Smooth muscle cell (in vitro differentiated cells): ENCODE measurements at regions not wholly inside any gene's neighbourhood (a gene's known extent, or its start where the extent isn't known, plus 50 kb on each side); places are given as distances from the start of the nearest gene placed in this dataset.

Experiments used
- DNase-seq: peaks from one replicate; lab custom pipeline; 2025; ENCODE audit not compliant: unreplicated experiment; lab: John Stamatoyannopoulos, UW
- H2AFZ ChIP-seq: fragments of 200-600 bp; sonication (generic); 2 replicates; pipeline ENCODE4 v1.6.0; 2016; ENCODE audit warnings: antibody characterized with exemption, low read depth, mild to moderate bottlenecking
- H3F3A ChIP-seq: fragments of 200-600 bp; sonication (generic); 2 replicates; pipeline ENCODE4 v1.6.0; 2017; ENCODE audit warnings: antibody characterized with exemption, low read depth
- H3K27ac ChIP-seq: fragments of 200-600 bp; sonication (generic); 2 replicates; pipeline ENCODE4 v1.5.1; 2016; ENCODE audit warnings: low read depth, mild to moderate bottlenecking
- H3K27me3 ChIP-seq: fragments of 200-600 bp; sonication (generic); 2 replicates; pipeline ENCODE4 v1.6.1; 2016; ENCODE audit warnings: low read depth, mild to moderate bottlenecking
- H3K36me3 ChIP-seq: fragments of 200-600 bp; sonication (generic); 2 replicates; pipeline ENCODE4 v1.5.1; 2016; ENCODE audit warnings: low read depth
- H3K4me1 ChIP-seq: fragments of 200-600 bp; sonication (generic); 2 replicates; pipeline ENCODE4 v1.5.1; 2016; ENCODE audit warnings: low read depth
- H3K4me2 ChIP-seq: fragments of 200-600 bp; sonication (generic); 2 replicates; pipeline ENCODE4 v1.6.0; 2016; ENCODE audit warnings: mild to moderate bottlenecking
- H3K4me3 ChIP-seq: fragments of 200-600 bp; sonication (generic); 2 replicates; pipeline ENCODE4 v1.5.1; 2016; ENCODE audit warnings: mild to moderate bottlenecking
- H3K79me2 ChIP-seq: fragments of 200-600 bp; sonication (generic); 2 replicates; pipeline ENCODE4 v1.6.0; 2016; ENCODE audit warnings: low read depth, mild to moderate bottlenecking
- H3K9ac ChIP-seq: fragments of 200-600 bp; sonication (generic); 2 replicates; pipeline ENCODE4 v1.6.0; 2016; ENCODE audit warnings: low read depth
- H3K9me3 ChIP-seq: fragments of 200-600 bp; sonication (generic); replicated peaks from 2 replicates; pipeline ENCODE4 v1.5.1; 2016; ENCODE audit warnings: low read depth
- H4K20me1 ChIP-seq: fragments of 200-600 bp; sonication (generic); 2 replicates; pipeline ENCODE4 v1.6.0; 2016; ENCODE audit warnings: low read depth
- CTCF ChIP-seq: fragments of 200-600 bp; sonication (generic); IDR thresholded peaks from 2 replicates; pipeline ENCODE4 v1.5.1; 2017; ENCODE audit warnings: borderline replicate concordance, mild to moderate bottlenecking, antibody characterized with exemption; ENCODE audit not compliant: insufficient read depth, poor library complexity, severe bottlenecking
- WGBS: methylation state at CpG from one replicate; pipeline ENCODE4 v1.1.7; 2016; ENCODE audit warnings: low lambda C conversion rate; 5-methylcytosine and 5-hydroxymethylcytosine counted together

GRCh38 chr16:54718376-54718775, 212.3 kb upstream of the IRX5 start:
- Histone ChIP-seq H3K9me3 (no peaks in the 10 kb centered on the region), H3K9ac (no peak overlapping the region), H4K20me1 (no peaks in the 10 kb centered on the region), H3K27ac (no peak overlapping the region), H3F3A (no peaks in the 10 kb centered on the region), H3K4me3 (no peak overlapping the region), H3K4me1 (no peaks in the 10 kb centered on the region), H3K79me2 (no peaks in the 10 kb centered on the region), H2AFZ (no peak overlapping the region), H3K4me2 (no peak overlapping the region), H3K36me3 (no peaks in the 10 kb centered on the region), H3K27me3 (peaks cover 19% of the 10 kb centered on the region)
- TF ChIP-seq CTCF: no peak
- WGBS: 91% methylated on average over 12 of the region's 12 CpGs
- DNase-seq: no peak

- Histone ChIP-seq H4K20me1 (no peaks in the 10 kb centered on the region), H3K79me2 (no peaks in the 10 kb centered on the region), H3F3A (no peaks in the 10 kb centered on the region), H3K27me3 (peaks cover 19% of the 10 kb centered on the region), H3K9me3 (no peaks in the 10 kb centered on the region), H3K4me2 (no peak overlapping the region), H3K9ac (no peak overlapping the region), H3K4me1 (no peaks in the 10 kb centered on the region), H3K27ac (no peak overlapping the region), H3K36me3 (no peaks in the 10 kb centered on the region), H3K4me3 (no peak overlapping the region), H2AFZ (no peak overlapping the region)
- no peak for DNase-seq
- no peak for TF ChIP-seq CTCF
Measured at GRCh38 chr16:54715011-54715410, 215.7 kb upstream of the IRX5 start.

- H3K9me3 ChIP-seq: no peaks in the 10 kb centered on the region
- H4K20me1 ChIP-seq: no peaks in the 10 kb centered on the region
- H3F3A ChIP-seq: no peaks in the 10 kb centered on the region
- no peak for TF ChIP-seq CTCF
- H3K27ac ChIP-seq: no peak overlapping the region
- H3K36me3 ChIP-seq: no peaks in the 10 kb centered on the region
- H3K9ac ChIP-seq: no peak overlapping the region
- WGBS: 82% methylated on average over 2 of the region's 2 CpGs
- no peak for DNase-seq
- no peak overlapping the region for H3K4me3 ChIP-seq
- H3K4me2 ChIP-seq: no peak overlapping the region
- H3K4me1 ChIP-seq: no peaks in the 10 kb centered on the region
- no peaks in the 10 kb centered on the region for H3K79me2 ChIP-seq
- no peak overlapping the region for H2AFZ ChIP-seq
- H3K27me3 ChIP-seq: peaks cover 19% of the 10 kb centered on the region
Measured at GRCh38 chr16:54712866-54713265, 217.8 kb upstream of the IRX5 start.

GRCh38 chr16:54707813-54708212, 222.9 kb upstream of the IRX5 start:
- no peaks in the 10 kb centered on the region for H4K20me1 ChIP-seq
- no peak overlapping the region for H3K27ac ChIP-seq
- no peaks in the 10 kb centered on the region for H3K36me3 ChIP-seq
- H3K79me2 ChIP-seq: no peaks in the 10 kb centered on the region
- WGBS: 88% methylated on average over 2 of the region's 2 CpGs
- no peaks in the 10 kb centered on the region for H3K4me1 ChIP-seq
- H3K4me2 ChIP-seq: no peak overlapping the region
- H3F3A ChIP-seq: no peaks in the 10 kb centered on the region
- H3K9me3 ChIP-seq: no peaks in the 10 kb centered on the region
- TF ChIP-seq CTCF: no peak
- no peak for DNase-seq
- H3K27me3 ChIP-seq: peaks cover 11% of the 10 kb centered on the region
- H3K4me3 ChIP-seq: no peak overlapping the region
- H3K9ac ChIP-seq: no peak overlapping the region
- no peak overlapping the region for H2AFZ ChIP-seq
